ENCODE measurements at regions not wholly inside any gene's neighbourhood (a gene's known extent, or its start where the extent isn't known, plus 50 kb on each side); places are given as distances from the start of the nearest gene placed in this dataset.
"Not testable (repeated sequence)": the region's sequence is repeated elsewhere in the genome, so short reads cannot be mapped to it uniquely, and the experiment has no call there.

DNA sequence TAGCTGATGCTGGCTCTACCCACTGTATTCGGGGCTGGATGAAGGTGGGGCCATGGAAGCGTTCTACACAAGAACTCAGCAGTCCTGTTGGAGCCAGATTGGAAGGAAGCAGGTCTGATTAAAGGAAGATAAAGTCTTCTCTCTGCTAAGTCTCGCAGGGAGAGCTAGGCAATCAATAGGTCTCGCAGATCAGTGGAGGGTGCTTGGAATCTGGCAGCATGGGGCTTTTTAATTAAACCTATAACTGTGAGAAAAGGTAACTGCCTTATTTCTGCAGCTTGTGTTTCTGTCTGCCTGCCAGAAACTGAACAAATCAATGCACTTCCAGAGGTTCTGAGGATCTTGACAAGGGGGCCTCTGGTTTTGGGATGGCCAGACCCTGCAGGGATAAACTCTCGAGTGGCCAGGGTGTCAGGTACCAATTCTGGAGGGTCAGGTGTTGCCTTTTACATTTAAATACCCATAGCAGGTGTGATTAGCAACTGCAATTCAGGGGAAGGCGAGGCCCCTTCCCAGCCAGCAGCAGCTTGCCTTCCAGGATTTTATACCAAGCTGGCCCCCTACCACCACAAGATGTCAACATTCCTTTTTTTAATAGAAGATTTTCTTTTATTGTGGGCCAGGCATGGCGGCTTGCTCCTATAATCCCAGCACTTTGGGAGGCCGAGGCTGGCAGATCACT lies 228.6 kb downstream of the NPIPA7 start:
- intact Hi-C loops (cut with micrococcal nuclease); H3K4me3 Mint-ChIP-seq (ENCODE audit: low read depth); H3K27me3 Mint-ChIP-seq (ENCODE audit: low read depth); H3K4me1 Mint-ChIP-seq (ENCODE audit: low read depth); H3K9me3 Mint-ChIP-seq; DNase-seq (ENCODE audit: low spot score); H3K27ac Mint-ChIP-seq; H3K36me3 Mint-ChIP-seq (ENCODE audit: low read depth): not testable (repeated sequence)

DNA sequence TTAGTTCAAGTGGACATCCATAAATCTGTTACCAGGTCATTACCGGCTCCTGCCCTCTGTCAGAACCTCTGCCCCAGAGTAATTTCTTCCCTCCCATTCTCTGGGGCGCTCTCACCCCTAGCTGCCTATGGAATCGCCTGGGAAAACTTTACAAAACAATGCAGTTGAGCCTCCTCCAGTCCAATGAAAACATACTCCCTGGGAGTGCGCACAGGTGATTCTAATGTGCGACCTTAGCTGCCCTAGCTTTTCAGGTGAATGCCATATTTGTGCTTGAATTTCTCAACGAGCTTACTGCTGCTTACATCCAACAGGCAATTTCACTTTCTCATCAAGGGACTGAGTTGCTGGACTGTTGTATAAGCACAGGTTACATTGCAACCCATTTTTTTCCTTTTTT lies 230.7 kb downstream of the NPIPA7 start:
- H3K4me1 Mint-ChIP-seq (ENCODE audit: low read depth); intact Hi-C loops (cut with micrococcal nuclease); H3K9me3 Mint-ChIP-seq; H3K27ac Mint-ChIP-seq; H3K4me3 Mint-ChIP-seq (ENCODE audit: low read depth); H3K27me3 Mint-ChIP-seq (ENCODE audit: low read depth); H3K36me3 Mint-ChIP-seq (ENCODE audit: low read depth); DNase-seq (ENCODE audit: low spot score): not testable (repeated sequence)

DNA sequence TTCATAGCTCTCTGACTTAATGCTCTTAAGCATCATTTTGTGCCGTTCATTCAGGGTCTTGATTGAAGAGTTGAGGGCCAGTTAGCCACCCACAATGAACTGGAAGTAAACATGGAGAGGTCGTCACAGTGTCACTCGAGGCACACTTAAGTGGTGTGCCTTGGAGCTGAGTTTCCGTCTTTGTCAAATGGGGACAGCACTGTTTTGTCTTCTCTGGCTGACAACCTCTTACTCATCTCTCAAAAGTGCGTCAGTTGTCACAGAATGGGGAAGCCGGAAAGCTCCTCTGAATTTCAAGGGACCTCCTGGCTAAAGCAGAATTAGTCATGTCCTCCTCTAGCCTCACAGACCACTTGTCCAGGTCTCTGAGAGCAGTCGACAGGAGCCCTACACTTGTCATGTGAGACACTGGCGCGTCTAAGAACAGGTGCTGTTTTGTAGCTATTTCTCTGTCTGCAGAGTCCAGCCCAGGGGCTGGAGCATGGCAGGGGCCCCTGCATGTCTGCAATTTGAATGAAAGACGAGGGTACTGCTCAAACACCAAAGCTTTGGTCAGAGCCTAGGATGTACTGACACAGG lies 231.5 kb downstream of the NPIPA7 start:
- intact Hi-C loops (cut with micrococcal nuclease); H3K27me3 Mint-ChIP-seq (ENCODE audit: low read depth); H3K4me3 Mint-ChIP-seq (ENCODE audit: low read depth); H3K4me1 Mint-ChIP-seq (ENCODE audit: low read depth); H3K36me3 Mint-ChIP-seq (ENCODE audit: low read depth); H3K9me3 Mint-ChIP-seq; H3K27ac Mint-ChIP-seq; DNase-seq (ENCODE audit: low spot score): not testable (repeated sequence)

DNA sequence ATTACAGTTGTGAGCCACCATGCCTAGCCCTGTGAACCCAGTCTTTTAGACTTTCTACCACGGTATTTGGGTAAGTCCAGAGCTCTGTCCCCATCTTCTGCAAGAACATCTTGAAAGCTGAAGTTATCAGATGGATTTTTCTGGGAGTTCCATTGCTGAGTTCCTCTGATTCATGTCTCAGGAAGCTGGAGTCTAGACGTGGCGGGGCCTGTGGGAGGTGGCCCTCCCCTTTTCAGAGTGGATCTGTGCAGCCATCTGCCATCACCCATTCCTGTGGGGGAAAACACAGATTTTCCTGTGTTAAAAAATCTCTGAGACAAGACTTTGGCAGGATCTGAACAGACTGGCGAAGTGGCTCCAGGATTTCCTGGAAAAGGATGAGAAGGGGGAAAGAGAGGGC lies 234.3 kb downstream of the NPIPA7 start:
- intact Hi-C loops (cut with micrococcal nuclease); H3K27ac Mint-ChIP-seq; DNase-seq (ENCODE audit: low spot score); H3K4me3 Mint-ChIP-seq (ENCODE audit: low read depth); H3K4me1 Mint-ChIP-seq (ENCODE audit: low read depth); H3K27me3 Mint-ChIP-seq (ENCODE audit: low read depth); H3K36me3 Mint-ChIP-seq (ENCODE audit: low read depth); H3K9me3 Mint-ChIP-seq: not testable (repeated sequence)

DNA sequence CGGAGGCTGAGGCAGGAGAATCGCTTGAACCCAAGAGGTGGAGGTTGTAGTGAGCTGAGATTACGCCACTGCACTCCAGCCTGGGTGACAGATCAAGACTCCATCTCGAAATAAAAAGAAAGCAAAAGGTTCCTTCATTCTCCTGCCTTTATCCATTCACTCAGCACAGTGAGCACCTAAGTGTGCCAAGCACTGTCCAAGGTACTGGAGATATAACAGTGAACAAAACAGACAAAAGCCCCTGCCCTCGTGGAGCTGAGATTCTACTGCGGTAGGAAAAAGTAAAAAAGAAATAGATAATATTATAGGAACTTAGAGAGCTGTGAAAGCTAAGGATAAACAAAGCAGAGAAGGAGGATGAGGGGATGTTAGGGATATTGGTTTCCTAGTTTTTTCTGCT lies 235.5 kb downstream of the NPIPA7 start:
- H3K4me1 Mint-ChIP-seq (ENCODE audit: low read depth); H3K36me3 Mint-ChIP-seq (ENCODE audit: low read depth); H3K4me3 Mint-ChIP-seq (ENCODE audit: low read depth); intact Hi-C loops (cut with micrococcal nuclease); H3K27me3 Mint-ChIP-seq (ENCODE audit: low read depth); H3K27ac Mint-ChIP-seq; DNase-seq (ENCODE audit: low spot score); H3K9me3 Mint-ChIP-seq: not testable (repeated sequence)

DNA sequence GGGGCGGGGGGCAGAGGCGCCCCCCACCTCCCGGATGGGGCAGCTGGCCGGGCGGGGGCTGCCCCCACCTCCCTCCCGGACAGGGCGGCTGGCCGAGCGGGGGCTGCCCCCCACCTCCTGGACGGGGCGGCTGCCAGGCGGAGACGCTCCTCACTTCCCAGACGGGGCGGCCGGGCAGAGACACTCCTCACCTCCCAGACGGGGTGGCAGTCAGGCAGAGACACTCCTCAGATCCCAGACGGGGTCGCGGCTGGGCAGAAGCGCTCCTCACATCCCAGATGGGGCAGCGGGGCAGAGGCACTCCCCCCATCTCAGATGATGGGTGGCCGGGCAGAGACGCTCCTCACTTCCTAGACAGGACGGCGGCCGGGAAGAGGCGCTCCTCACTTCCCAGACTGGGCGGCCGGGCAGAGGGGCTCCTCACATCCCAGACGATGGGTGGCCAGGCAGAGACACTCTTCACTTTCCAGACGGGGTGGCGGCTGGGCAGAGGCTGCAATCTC lies 240.1 kb downstream of the NPIPA7 start:
- H3K36me3 Mint-ChIP-seq (ENCODE audit: low read depth); DNase-seq (ENCODE audit: low spot score); H3K27ac Mint-ChIP-seq; H3K4me3 Mint-ChIP-seq (ENCODE audit: low read depth); H3K27me3 Mint-ChIP-seq (ENCODE audit: low read depth); intact Hi-C loops (cut with micrococcal nuclease); H3K4me1 Mint-ChIP-seq (ENCODE audit: low read depth); H3K9me3 Mint-ChIP-seq: not testable (repeated sequence)

DNA sequence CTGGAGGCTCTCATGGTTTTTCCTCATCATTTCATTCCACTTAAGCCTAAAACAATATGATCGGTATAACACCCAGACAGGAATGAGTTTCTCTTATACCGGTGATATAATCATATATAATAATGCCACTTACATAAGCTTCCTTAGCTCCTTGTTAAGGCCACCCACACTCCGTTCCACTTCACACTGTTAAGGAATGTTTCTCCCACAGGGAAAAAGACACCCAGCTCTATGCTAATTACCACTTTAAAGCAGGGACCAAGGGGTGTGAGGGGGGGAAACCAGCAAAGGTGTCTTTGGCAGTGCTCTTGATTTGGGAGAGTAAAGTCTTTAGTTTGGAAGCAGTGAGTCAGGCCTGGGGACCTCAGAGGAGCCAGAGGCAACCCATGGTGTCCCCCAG lies 245.4 kb downstream of the NPIPA7 start:
- intact Hi-C loops (cut with micrococcal nuclease); H3K27ac Mint-ChIP-seq; H3K4me1 Mint-ChIP-seq (ENCODE audit: low read depth); H3K4me3 Mint-ChIP-seq (ENCODE audit: low read depth); H3K9me3 Mint-ChIP-seq; DNase-seq (ENCODE audit: low spot score); H3K27me3 Mint-ChIP-seq (ENCODE audit: low read depth); H3K36me3 Mint-ChIP-seq (ENCODE audit: low read depth): not testable (repeated sequence)

DNA sequence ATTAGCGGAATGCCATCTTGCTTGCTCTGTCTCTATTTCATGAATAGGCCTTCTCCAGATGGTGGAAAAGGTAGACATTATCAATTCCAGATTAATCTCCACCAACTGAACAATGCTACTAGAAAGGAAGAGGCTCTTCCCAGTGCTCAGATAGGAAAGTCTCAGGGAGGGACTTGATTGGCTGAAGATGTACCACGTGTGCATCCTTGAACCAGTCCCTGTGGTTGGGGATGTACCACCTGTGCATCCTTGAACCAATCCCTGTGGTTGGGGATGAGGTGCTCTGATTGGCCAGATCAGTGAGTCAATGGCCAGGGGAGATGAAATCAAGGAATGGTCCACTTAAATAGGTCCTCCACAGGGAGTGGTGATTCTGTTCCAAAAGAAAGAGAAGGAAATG lies 246.2 kb downstream of the NPIPA7 start:
- intact Hi-C loops (cut with micrococcal nuclease); DNase-seq (ENCODE audit: low spot score); H3K4me1 Mint-ChIP-seq (ENCODE audit: low read depth); H3K27me3 Mint-ChIP-seq (ENCODE audit: low read depth); H3K36me3 Mint-ChIP-seq (ENCODE audit: low read depth); H3K27ac Mint-ChIP-seq; H3K9me3 Mint-ChIP-seq; H3K4me3 Mint-ChIP-seq (ENCODE audit: low read depth): not testable (repeated sequence)

DNA sequence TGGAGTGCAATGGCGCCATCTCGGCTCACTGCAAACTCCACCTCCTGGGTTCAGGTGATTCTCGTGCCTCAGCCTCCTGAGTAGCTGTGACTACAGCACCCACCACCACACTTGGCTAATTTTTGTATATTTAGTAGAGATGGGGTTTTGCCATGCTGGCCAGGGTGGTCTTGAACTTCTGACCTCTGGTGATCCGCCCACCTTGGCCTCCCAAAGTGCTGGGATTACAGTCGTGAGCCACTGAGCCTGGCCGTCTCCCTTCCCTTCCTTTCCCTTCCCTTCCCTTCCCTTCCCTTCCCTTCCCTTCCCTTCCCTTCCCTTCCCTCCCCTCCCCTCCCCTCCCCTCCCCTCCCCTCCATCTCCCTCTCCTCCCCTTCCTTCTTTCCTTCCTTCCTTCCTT lies 248.9 kb downstream of the NPIPA7 start:
- intact Hi-C loops (cut with micrococcal nuclease); H3K36me3 Mint-ChIP-seq (ENCODE audit: low read depth); H3K9me3 Mint-ChIP-seq; DNase-seq (ENCODE audit: low spot score); H3K4me3 Mint-ChIP-seq (ENCODE audit: low read depth); H3K27ac Mint-ChIP-seq; H3K4me1 Mint-ChIP-seq (ENCODE audit: low read depth); H3K27me3 Mint-ChIP-seq (ENCODE audit: low read depth): not testable (repeated sequence)

DNA sequence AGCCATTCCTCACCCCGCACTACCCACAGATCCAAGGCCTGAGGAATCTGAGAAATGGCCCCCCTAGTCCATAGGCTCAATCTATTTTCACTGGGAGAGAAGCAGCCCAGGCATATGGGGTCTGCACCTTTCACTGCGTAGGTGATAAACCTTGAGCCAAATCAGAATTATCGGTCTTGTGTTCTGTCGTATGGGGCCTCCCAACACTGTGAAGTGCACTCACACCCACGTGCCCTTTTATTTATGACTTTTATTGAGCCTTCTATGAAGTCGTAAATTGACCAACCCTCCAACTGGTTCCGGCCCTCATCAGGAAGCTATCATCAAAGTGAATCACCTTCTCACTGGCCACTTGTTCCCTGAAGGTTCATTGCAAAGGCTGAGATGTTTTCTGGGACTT lies 259.3 kb downstream of the NPIPA7 start:
- H3K4me1 Mint-ChIP-seq (ENCODE audit: low read depth); H3K27me3 Mint-ChIP-seq (ENCODE audit: low read depth); H3K27ac Mint-ChIP-seq; H3K36me3 Mint-ChIP-seq (ENCODE audit: low read depth); H3K9me3 Mint-ChIP-seq; DNase-seq (ENCODE audit: low spot score); H3K4me3 Mint-ChIP-seq (ENCODE audit: low read depth); intact Hi-C loops (cut with micrococcal nuclease): not testable (repeated sequence)

DNA sequence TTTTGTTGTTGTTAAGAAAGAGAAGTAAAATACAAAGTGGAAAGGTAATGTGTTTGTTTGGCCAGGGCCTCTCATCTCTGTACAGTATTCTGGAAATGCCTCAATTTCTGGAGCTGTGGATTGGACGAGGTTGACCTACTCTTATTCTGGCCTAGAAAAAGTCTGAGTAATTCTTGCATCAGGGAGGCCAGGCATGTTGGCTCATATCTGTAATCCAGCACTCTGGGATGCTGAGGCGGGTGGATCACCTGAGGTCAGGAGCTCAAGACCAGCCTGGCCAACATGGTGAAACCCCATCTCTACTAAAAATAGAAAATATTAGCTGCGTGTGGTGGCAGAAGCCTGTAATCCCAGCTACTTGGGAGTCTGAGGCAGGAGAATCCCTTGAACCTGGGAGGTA lies 259.8 kb downstream of the NPIPA7 start:
- intact Hi-C loops (cut with micrococcal nuclease); H3K36me3 Mint-ChIP-seq (ENCODE audit: low read depth); H3K27ac Mint-ChIP-seq; H3K27me3 Mint-ChIP-seq (ENCODE audit: low read depth); H3K4me3 Mint-ChIP-seq (ENCODE audit: low read depth); H3K9me3 Mint-ChIP-seq; DNase-seq (ENCODE audit: low spot score); H3K4me1 Mint-ChIP-seq (ENCODE audit: low read depth): not testable (repeated sequence)

DNA sequence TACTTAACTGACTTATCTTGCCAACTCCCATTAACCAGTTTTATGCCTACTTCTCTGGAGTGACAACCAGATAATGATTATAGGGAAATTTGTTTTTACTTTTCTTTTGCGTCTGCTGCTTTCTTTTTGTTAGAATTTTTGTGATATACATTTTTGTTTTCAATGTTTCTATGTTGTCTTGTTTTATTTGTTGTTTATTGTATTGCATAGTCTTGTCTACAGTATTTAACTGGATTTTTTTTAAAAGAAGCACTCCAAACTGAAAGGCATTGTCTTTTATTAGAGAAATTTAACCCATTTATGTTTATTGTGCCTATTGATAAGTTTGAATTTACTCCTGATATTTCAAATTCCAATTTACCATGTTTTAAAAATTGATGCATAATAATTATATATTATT lies 264.9 kb downstream of the NPIPA7 start:
- H3K36me3 Mint-ChIP-seq (ENCODE audit: low read depth); H3K27ac Mint-ChIP-seq; H3K9me3 Mint-ChIP-seq: not testable (repeated sequence)

DNA sequence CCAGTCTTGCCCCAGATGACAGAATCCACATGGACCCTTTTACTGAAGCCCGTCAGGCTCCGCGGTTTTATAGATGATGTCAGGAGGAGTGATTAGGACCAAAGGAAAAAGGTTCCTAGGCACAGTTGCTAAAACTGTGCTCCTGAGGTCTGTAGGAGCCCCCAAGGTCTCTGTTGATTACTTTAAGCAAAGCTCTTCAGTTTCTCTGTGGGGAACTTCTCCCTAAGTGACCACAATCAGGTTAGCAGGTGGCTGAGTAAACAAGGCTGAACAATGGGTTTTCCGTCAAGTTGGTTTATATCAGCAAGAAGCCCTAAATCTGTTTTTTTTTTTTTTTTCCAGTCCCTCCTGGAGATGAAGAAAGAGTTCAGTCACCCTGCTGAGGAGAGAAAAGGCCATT lies 269.1 kb downstream of the NPIPA7 start:
- H3K4me1 Mint-ChIP-seq (ENCODE audit: low read depth); H3K4me3 Mint-ChIP-seq (ENCODE audit: low read depth); H3K9me3 Mint-ChIP-seq; H3K27me3 Mint-ChIP-seq (ENCODE audit: low read depth); H3K27ac Mint-ChIP-seq; H3K36me3 Mint-ChIP-seq (ENCODE audit: low read depth); intact Hi-C loops (cut with micrococcal nuclease); DNase-seq (ENCODE audit: low spot score): not testable (repeated sequence)

More for the DNA sequence above, 264.9 kb downstream of the NPIPA7 start:
- H3K4me1 Mint-ChIP-seq (ENCODE audit: low read depth); H3K4me3 Mint-ChIP-seq (ENCODE audit: low read depth); H3K27me3 Mint-ChIP-seq (ENCODE audit: low read depth); DNase-seq (ENCODE audit: low spot score); intact Hi-C loops (cut with micrococcal nuclease): not testable (repeated sequence)
